GM23248 (cell line): ENCODE measurements at regions not wholly inside any gene's neighbourhood (a gene's known extent, or its start where the extent isn't known, plus 50 kb on each side); places are given as distances from the start of the nearest gene placed in this dataset.

ENCODE experiments used
- EZH2 ChIP-seq: fragments of 200-600 bp; sonication (generic); IDR thresholded peaks from 2 replicates; pipeline ENCODE4 v1.6.1; 2018; ENCODE audit warnings: antibody characterized with exemption, mild to moderate bottlenecking; ENCODE audit not compliant: insufficient read depth, poor library complexity, severe bottlenecking
- EZH2phosphoT487 ChIP-seq: fragments of 200-600 bp; sonication (generic); IDR thresholded peaks from 2 replicates; pipeline ENCODE4 v1.6.1; 2018; ENCODE audit warnings: antibody characterized with exemption, moderate library complexity, mild to moderate bottlenecking, low read depth; ENCODE audit not compliant: insufficient read depth

- TF ChIP-seq EZH2, result no peak
- TF ChIP-seq EZH2phosphoT487, result no peak
Measured at GRCh38 chr6:144908004-144908403, 622.9 kb downstream of the UTRN start.
